HL-60 (cell line): ENCODE measurements at regions not wholly inside any gene's neighbourhood (a gene's known extent, or its start where the extent isn't known, plus 50 kb on each side); places are given as distances from the start of the nearest gene placed in this dataset.

Experiments used
- TF ChIP-seq, protein P1 (sequence below): IDR thresholded peaks from one replicate; pipeline ENCODE4 v1.5.1; 2011; ENCODE audit warnings: low read length, control low read depth, inconsistent platforms; ENCODE audit not compliant: insufficient read depth
- TF ChIP-seq, protein P2 (sequence below): IDR thresholded peaks from 2 replicates; pipeline ENCODE4 v1.6.1; 2012; ENCODE audit warnings: low read depth; ENCODE audit not compliant: insufficient replicate concordance

DNA sequence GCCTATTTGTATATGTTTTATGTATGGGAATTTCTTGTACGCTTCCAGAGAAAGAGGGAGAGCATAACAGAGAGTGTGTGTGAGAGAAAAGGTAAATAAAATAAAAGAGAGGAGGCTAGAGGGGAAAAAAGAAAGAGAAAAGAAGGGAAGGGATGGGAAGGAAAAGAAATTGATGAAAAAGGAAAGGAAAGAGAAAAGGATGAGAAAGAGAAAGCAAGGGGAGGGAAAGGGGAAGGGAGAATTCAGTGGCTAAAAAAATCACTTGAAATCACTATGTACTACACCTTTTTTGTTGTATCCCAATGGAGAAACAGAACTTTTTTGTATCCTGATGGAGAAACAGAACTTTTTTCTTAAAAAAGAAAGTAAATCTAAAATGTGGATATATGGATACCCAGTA lies 165.5 kb upstream of the MBNL1 start:
- TF ChIP-seq, protein P1, sequence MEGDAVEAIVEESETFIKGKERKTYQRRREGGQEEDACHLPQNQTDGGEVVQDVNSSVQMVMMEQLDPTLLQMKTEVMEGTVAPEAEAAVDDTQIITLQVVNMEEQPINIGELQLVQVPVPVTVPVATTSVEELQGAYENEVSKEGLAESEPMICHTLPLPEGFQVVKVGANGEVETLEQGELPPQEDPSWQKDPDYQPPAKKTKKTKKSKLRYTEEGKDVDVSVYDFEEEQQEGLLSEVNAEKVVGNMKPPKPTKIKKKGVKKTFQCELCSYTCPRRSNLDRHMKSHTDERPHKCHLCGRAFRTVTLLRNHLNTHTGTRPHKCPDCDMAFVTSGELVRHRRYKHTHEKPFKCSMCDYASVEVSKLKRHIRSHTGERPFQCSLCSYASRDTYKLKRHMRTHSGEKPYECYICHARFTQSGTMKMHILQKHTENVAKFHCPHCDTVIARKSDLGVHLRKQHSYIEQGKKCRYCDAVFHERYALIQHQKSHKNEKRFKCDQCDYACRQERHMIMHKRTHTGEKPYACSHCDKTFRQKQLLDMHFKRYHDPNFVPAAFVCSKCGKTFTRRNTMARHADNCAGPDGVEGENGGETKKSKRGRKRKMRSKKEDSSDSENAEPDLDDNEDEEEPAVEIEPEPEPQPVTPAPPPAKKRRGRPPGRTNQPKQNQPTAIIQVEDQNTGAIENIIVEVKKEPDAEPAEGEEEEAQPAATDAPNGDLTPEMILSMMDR: no peak
- TF ChIP-seq, protein P2, sequence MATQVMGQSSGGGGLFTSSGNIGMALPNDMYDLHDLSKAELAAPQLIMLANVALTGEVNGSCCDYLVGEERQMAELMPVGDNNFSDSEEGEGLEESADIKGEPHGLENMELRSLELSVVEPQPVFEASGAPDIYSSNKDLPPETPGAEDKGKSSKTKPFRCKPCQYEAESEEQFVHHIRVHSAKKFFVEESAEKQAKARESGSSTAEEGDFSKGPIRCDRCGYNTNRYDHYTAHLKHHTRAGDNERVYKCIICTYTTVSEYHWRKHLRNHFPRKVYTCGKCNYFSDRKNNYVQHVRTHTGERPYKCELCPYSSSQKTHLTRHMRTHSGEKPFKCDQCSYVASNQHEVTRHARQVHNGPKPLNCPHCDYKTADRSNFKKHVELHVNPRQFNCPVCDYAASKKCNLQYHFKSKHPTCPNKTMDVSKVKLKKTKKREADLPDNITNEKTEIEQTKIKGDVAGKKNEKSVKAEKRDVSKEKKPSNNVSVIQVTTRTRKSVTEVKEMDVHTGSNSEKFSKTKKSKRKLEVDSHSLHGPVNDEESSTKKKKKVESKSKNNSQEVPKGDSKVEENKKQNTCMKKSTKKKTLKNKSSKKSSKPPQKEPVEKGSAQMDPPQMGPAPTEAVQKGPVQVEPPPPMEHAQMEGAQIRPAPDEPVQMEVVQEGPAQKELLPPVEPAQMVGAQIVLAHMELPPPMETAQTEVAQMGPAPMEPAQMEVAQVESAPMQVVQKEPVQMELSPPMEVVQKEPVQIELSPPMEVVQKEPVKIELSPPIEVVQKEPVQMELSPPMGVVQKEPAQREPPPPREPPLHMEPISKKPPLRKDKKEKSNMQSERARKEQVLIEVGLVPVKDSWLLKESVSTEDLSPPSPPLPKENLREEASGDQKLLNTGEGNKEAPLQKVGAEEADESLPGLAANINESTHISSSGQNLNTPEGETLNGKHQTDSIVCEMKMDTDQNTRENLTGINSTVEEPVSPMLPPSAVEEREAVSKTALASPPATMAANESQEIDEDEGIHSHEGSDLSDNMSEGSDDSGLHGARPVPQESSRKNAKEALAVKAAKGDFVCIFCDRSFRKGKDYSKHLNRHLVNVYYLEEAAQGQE: no peak
